ENCODE measurements at regions not wholly inside any gene's neighbourhood (a gene's known extent, or its start where the extent isn't known, plus 50 kb on each side); places are given as distances from the start of the nearest gene placed in this dataset.

- DNase-seq: no peak
These were observed 255.1 kb downstream of the C4orf33 start for GRCh38 chr4:129350834-129351721.

DNA sequence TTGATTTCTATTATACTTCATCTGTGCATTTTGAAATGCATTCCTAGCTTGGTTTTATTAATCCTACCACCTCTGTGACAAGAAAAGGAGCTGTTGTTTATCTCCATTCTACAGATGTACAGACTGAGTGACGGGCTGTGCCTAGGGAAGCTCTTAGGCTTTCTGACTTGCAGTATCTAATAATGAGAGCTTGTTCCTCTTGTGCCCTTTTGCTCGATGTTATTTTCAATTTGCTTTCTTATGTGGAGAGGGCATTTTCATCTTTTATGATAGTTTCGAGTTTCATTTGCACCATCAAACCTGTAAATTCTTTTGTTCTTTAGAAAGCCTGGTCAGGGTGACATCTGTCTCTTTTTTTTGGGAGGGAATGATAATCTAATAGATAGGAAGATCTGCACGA, 256.5 kb downstream of the C4orf33 start:
- no peak for DNase-seq

- DNase-seq: no peak
These were observed 257.5 kb downstream of the C4orf33 start for GRCh38 chr4:129353490-129353889.

DNA sequence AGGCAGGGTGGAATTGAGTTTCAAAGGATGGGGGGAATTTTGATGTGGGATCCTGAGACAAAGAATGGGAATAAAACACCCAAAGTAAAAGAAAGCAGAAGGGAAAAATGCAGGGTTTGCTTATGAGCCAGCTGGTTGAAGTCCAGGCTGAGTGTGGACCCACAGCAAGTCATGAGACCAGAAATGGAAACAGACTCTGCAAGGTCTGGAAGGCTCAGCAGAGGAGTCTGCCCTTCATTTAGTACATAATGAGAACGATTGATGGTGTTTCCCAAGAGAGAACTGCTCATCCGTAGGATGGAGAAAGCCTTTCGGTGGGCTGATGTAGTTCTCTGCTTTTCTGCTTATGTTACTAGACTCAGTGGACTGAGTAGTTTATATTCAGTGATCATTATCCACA, 259.1 kb downstream of the C4orf33 start:
- no peak for DNase-seq

- DNase-seq: no peak
These were observed 259.6 kb downstream of the C4orf33 start for GRCh38 chr4:129355516-129355915.

- no peak for DNase-seq
These were observed 262.6 kb downstream of the C4orf33 start for GRCh38 chr4:129358571-129358970.

- no peak for DNase-seq
These were observed 263.5 kb downstream of the C4orf33 start for GRCh38 chr4:129359461-129359860.

DNA sequence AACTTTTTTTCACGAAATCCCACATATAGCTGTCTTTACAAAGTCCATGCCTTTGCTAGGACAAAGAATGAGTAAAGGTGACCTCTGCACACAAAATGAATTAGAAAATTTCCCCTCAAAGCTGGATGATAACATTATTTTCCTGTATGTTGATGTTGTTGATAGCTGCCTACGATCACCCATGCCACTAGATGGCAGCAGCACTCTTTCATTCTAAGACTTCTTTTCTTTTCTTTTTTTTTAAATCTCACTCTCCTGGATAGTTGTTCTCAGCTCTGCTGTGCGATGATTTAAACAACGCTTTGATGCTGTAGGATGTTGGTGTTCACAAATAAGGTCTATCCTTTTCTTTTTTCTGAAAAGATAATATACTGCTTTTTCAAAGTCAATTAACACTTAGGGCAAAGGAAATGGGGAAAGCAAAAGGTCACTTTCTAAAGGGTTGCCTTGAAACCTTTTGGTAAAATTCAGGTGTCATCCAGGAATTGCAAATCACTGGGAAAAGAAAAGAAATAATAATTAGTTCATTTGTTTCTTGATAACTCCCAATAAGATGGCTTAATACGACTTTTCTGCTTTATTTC, 266.8 kb downstream of the C4orf33 start:
- peak; percentile 59 for DNase-seq

DNA sequence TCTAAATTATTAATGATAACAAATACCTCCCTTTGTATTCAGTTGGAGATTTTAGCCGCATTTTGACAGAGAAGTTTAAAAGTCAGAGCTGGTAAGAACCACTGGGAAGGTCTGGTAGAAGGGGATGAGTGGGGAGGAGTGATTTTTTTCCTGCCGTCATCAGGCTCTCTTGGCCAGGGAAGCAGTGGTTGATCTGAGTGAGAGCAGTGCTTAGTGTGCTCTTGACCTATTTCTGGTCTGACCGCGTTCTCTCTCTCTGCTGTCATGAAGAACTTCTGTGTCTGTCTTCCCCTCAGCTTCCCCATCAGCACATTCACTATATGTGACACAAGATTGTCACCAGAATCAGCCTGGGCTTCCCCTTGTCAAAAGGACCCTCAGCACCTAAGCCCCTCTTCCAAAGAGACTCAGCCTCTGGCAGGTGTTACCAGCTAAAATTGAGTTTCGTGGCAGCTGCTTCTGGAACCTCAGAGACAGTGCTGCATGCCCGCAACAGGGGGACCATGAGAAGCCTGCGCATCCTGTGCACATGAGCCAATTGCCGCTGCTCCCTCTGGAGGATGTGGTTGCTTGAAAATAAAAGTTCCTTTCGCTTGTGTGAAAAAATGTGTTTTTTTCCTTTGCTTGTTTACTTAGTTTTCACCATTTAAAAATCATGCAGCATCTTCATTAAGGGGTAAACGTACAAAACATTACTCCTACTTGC, 268.9 kb downstream of the C4orf33 start:
- DNase-seq: no peak

DNA sequence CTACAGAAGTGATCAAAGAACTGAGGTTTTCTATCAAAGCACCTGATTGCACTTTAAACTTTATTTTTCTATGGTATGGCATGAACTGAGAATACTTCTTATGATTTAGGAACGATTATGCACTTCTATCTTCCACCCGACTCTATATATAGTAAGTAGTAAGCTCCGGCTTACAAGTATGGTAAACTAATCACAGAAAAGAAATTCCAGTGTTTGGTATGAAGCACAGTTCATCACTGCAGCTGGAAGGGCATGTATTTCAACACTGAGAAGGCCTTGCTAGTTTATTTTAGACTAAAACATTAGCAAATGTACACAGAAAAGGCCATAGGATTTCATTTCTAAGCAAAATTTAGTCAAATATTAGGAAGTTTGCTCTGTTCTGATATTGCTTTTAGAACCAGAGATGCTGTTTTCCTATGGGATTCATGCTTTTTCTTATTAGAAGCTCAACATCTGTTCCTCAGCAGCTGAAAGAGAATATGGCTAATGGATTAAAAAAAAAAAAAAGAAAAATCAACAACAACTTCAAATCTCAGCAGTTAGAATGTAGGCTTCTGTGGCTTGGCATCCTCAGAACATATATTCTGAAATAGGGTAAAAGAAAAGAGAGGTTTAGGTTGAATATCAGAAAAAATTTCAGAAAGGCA, 273.5 kb downstream of the C4orf33 start:
- DNase-seq: no peak

DNA sequence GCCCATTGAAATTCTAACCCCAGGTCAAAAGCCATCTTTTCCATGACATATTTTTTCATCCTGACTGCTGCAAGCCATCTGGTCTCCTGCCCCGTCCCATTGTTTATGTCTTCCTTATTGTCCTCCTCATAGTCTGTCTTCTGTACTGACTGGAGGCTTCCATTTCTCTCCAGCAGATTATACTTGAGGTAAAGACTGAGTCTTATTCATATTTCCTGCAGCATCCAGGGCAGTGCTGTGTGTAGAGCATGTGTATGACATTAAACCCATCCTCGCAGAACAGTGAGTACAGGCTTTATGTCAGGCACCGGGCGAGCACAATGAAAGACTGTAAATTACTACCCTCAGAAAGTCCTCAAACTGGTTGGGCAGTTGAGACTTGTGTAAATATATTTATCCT, 275.1 kb downstream of the C4orf33 start:
- no peak for DNase-seq

GRCh38 chr4:129371926-129372325, 276.0 kb downstream of the C4orf33 start:
- no peak for DNase-seq

DNA sequence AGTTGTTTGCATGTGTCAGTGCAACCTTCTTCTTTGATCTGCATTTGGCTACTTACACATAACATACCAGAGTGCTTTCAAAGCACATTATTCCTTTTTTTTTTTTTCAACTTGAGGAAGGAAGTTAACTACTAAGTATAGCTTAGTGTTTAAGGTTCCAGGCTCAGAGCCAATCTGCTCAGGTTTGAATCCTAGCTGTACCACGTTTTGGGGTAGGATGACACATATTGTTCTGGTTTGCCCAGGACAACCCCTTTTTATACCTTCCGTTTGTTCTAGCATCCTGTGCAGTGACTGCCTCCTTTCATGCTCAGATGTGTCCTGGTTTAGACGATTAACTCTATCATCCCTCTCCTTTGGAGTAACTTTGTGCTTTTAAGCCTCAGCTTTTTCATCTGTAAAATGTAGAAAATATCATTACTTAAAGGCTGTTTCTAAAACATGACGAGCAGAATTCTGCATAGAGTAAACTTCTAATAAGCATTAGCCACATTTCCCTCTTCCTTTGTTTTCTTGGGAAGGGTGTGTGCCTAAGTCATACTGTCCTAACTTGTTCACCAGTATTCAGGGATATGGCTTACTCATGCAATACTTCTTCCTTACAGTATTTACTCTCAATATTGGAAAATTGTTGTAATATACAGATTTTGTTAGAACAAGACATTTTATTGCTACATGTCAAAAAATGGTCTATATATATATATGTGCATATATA, 281.3 kb downstream of the C4orf33 start:
- DNase-seq: no peak

GRCh38 chr4:129378364-129378763, 282.4 kb downstream of the C4orf33 start:
- DNase-seq: no peak

DNA sequence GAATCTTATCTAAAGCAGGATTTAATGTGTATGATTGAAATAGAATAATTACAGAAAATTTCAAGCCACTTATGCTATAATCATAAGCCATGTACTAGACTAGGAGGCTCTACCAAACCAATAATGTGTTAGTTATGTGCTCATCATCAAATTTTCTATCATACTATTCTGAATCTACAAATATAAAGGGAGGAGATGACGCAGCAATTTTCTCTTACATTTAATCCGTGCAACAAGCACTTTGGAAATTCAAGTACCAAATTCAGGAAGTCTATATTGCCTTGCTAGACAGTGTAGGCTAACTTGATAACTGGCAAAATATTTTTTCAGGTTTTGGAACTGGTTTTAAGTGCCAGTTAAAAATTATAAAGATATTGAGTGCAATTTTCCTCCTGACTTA, 283.5 kb downstream of the C4orf33 start:
- DNase-seq: no peak

DNA sequence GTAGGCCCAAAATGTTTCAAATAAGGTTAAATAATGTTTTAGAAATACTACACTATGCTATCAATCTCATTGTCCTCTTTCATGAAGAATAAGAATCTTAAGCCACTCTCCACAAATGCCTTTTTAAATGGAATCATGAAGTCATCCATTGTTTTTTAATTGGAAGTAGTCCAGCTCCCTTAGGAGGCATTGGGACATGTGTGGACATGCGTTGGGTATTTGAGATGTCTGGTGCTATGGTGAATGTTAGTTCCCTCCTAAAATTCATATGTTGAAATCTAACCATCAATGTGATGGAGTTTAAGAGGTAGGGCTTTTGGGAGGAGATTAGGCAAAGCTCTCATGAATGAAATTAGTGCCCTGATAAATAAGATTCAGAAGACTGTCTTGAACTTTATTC, 289.0 kb downstream of the C4orf33 start:
- DNase-seq: no peak

- no peak for DNase-seq
These were observed 291.7 kb downstream of the C4orf33 start for GRCh38 chr4:129387666-129388065.

DNA sequence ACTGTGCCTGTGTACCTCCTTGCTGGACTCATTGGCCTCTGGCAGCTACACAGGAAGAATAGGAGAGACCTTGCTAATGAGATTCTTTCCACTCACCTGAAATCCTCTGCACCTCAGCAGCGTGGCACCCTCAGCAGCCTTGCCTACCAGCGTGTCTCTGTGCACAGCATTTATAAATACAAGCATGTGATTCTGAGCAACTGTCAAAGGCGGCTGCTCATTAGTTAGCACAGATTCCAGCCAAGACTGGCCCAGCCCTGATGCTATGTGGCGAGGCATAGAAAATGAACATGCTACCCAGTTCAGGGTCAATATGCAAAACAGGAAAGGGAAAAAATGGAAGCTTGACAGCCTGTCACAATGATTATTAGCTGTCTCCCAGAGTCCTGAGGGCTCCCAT, 298.0 kb downstream of the C4orf33 start:
- no peak for DNase-seq

DNA sequence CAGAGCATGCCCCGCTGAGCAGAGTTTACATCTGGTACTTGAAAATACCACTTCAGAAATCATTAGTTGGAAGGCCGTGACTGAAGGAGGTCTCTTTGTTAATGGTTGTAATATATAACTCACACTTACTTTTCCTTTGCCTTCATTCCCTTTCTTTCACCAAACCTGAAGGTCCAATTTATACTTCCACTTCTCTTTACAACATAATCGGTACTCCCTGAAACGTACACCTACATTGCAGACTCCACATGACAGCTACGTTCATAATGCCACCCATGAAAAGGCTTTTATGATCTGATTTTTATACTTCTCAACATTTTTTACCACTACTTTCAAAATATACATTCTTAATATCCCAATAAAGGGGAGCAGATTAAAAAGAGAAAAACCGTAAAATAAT, 298.7 kb downstream of the C4orf33 start:
- DNase-seq: no peak

DNA sequence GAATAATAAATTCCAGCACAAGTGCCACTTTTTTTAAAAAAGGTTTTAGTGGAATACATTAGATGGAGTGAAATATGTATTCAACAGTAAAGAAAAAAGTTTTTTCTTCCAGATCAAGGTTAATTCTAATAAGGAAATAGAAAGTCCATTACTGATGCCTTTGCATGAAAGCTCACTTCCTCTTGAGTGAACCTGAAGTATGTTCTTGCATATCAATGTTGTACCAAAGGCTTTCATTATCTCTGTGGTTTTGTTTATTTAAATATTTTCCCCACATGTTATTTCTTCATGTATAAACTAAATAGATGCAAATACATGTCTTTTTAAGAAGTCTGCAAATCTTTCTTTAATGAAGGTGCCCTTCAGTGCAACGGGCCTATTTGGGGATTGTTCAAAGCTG, 307.9 kb downstream of the C4orf33 start:
- DNase-seq: no peak

- DNase-seq: no peak
These were observed 314.2 kb downstream of the C4orf33 start for GRCh38 chr4:129410115-129410514.

GRCh38 chr4:129415004-129415403, 319.1 kb downstream of the C4orf33 start:
- DNase-seq: no peak

- DNase-seq: no peak
These were observed 324.7 kb downstream of the C4orf33 start for GRCh38 chr4:129420637-129421036.

Data from inflammatory macrophage treated with lipopolysaccharide for 4 hours (primary cell).